Testis (tissue), 2 donors: ENCODE measurements at regions not wholly inside any gene's neighbourhood (a gene's known extent, or its start where the extent isn't known, plus 50 kb on each side); places are given as distances from the start of the nearest gene placed in this dataset.

ENCODE experiments used
- CTCF ChIP-seq, 3 experiments: fragments of 450-650 bp in 2 of 3; fragments of 200-600 bp in 1 of 3; sonication (generic) in 1 of 3; IDR thresholded peaks; one replicate each; pipeline ENCODE4 v1.5.1; 2016 to 2019; ENCODE audit warnings: antibody characterized with exemption in 3 of 3, mild to moderate bottlenecking in 2 of 3, moderate library complexity in 1 of 3
- POLR2A ChIP-seq: fragments of 450-650 bp; IDR thresholded peaks from one replicate; pipeline ENCODE4 v1.6.1; 2017; ENCODE audit warnings: antibody characterized with exemption, mild to moderate bottlenecking, moderate library complexity

GRCh38 chr7:153130052-153130451, 370.5 kb downstream of the ACTR3B start:
- TF ChIP-seq CTCF (IDR thresholded peaks at IDR 0.05) (no peak), POLR2A (no peak)
